ENCODE measurements at regions not wholly inside any gene's neighbourhood (a gene's known extent, or its start where the extent isn't known, plus 50 kb on each side); places are given as distances from the start of the nearest gene placed in this dataset.
A peak's percentile ranks its signal among the peaks of the same experiment; 100 is the strongest.

DNA sequence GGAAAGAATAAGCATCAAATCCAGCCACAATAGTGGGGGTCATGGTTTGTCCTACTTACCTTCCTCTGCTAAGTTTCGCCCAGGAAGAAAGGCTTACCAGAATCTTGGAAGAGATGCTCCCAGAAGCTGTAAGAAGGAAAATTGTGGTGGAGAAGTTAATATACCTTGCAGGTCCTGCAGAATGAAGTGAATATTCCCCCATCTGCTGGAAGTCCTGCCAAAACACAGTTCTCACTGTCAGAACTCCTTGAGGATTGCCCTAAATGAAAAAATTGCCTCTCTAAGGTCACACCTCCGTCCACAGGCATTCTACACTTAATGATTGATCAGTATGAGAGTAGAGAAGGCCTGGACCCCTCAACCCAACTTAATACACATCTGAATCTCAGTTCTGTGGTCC lies 78.4 kb upstream of the RGS21 start:
- no peak for DNase-seq

DNA sequence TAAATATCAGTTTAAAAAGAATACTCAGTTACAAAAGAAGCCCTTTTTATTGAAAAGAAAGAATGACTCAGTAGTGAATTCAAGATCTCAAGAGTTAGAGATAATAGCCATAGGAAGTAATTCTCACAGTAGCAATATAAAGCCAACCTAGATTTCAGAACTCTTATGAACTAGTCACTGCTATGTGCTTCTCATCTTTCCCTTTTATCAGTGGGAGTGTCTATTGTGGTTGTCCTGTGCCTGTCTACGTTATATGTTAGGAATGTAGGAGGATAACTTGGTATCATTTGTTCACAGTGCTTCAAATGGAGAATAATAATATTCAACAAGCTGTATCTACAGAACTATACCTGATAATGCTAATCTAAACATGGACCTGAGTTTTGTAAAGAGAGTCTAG lies 73.1 kb upstream of the RGS21 start:
- no peak for DNase-seq

DNA sequence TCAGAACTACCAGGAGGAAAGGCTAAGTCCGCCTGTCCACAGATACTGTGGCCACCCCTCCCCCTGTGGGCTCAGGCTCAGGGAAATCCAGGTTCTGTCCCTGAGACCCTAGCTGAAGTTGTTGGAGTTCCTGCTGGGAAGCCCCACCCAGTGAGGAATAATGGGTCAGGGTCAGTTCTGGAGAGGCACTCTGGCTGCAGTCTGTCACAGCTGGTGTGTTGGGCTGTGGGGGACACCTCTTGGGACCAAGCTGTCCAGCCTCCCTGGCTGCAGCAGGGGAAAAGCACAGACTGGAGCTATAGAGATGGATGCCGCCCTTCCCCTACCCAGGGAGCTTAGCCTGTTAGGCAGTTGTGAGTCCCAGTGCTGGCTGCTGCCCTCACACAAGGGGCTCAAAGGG lies 65.1 kb upstream of the RGS21 start:
- no peak for DNase-seq

DNA sequence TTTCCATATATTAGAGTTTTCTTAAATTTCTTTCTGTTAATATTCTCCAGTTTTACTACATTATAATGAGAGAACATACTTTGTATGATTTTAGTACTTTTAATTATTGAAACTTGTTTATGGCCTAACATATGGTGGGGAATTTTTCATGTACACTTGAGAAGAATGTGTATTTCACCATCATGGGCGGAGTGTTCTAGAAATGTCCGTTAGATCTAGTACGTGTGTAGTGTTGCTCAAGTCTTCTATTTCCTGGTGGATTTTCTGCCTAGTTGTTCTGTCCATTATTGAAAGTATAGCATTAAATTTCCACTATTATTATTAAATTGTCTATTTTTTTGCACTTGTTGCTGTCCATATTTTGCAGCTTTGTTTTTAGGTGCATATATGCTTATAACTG lies 64.0 kb upstream of the RGS21 start:
- DNase-seq: no peak

GRCh38 chr1:192256674-192257334 lies 60.0 kb upstream of the RGS21 start:
- DNase-seq: peak; percentile 43

- peak; percentile 57 for DNase-seq
These were observed 56.7 kb upstream of the RGS21 start for GRCh38 chr1:192260076-192260475.

GRCh38 chr1:192261476-192261875 lies 55.3 kb upstream of the RGS21 start:
- DNase-seq: no peak

DNA sequence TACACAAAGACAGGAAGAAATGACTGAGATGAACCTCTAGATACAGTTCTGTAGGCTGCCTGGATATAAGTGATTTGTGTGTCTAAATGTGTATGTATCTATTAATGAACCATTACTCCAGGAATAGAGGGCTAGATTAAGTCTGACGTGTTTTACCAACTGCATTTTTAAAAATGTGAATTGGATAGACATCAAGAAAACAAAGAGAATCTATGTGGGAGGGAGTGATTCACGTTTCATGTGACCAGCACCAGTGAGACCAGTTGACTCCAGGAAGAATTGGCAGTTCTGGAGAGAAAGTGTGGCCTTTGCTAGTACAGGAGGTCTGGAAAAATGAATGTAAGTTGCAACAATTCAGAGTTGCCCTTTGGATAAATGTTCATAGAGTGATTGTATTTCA lies 53.4 kb upstream of the RGS21 start:
- no peak for DNase-seq

- peak; percentile 60 for DNase-seq
These were observed 51.1 kb upstream of the RGS21 start for GRCh38 chr1:192265516-192266173.

GRCh38 chr1:192266645-192267044 lies 50.1 kb upstream of the RGS21 start:
- peak; percentile 43 for DNase-seq

Measured in hematopoietic multipotent progenitor cell treated with erythropoietin and hydrocortisone succinate and interleukin-3 and kit ligand, for 6 days (in vitro differentiated cells).